Muscle layer of colon (tissue), 2 donors: ENCODE measurements at regions not wholly inside any gene's neighbourhood (a gene's known extent, or its start where the extent isn't known, plus 50 kb on each side); places are given as distances from the start of the nearest gene placed in this dataset.

Experiments used
- H3K27ac ChIP-seq: one replicate; pipeline ENCODE4 v1.7.0; 2013; ENCODE audit warnings: low read depth, mild to moderate bottlenecking, low read length, moderate library complexity
- H3K27me3 ChIP-seq, 2 donors: one replicate each; pipeline ENCODE4 v1.7.0; 2013; ENCODE audit warnings: low read length in 2 of 2, mild to moderate bottlenecking in 2 of 2; ENCODE audit not compliant: insufficient read depth in 2 of 2, control insufficient read depth in 1 of 2
- H3K36me3 ChIP-seq: one replicate; pipeline ENCODE4 v1.7.0; 2013; ENCODE audit warnings: mild to moderate bottlenecking, low read length; ENCODE audit not compliant: insufficient read depth
- H3K4me1 ChIP-seq: one replicate; pipeline ENCODE4 v1.7.0; 2013; ENCODE audit warnings: mild to moderate bottlenecking, low read length; ENCODE audit not compliant: insufficient read depth
- H3K4me3 ChIP-seq, 2 donors: one replicate each; pipeline ENCODE4 v1.7.0; 2013; ENCODE audit warnings: low read length in 2 of 2, low read depth in 1 of 2, mild to moderate bottlenecking in 1 of 2, moderate library complexity in 1 of 2
- H3K9ac ChIP-seq: one replicate; pipeline ENCODE4 v1.7.0; 2013; ENCODE audit warnings: low read length
- H3K9me3 ChIP-seq: one replicate; pipeline ENCODE4 v1.7.0; 2013; ENCODE audit warnings: mild to moderate bottlenecking, low read length
- donor health status: abdominal sarcoma.
- donor health status: Adenocarcinoma of cecum.

GRCh38 chr6:44697327-44697726 is 309.8 kb downstream of the CDC5L start:
- Histone ChIP-seq H3K4me3 (no peak overlapping the region), H3K4me1 (peaks cover 12% of the 10 kb centered on the region), H3K9ac (no peak overlapping the region), H3K27ac (no peak overlapping the region), H3K9me3 (no peaks in the 10 kb centered on the region), H3K27me3 (no peaks in the 10 kb centered on the region), H3K36me3 (no peaks in the 10 kb centered on the region)

DNA sequence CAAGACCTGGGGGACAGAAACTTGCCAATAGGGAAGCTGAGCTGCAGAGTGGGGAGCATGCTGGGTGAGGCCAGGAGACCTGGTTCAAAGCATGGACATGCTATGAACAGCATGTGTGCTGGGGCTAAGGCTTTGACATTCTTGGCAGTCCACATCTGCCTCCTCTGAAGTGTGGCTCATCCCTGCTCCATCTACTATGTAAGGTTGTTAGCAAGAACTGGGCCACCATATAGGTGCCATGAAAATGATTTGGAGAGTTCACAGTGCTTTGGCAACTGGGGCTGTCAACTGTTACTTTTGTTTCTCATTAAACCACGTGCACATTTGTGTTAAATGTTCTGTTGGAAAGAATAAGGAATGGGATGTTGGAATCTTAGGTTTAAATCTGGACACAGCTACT is 311.1 kb downstream of the CDC5L start:
- H3K27me3 ChIP-seq = no peaks in the 10 kb centered on the region
- H3K4me3 ChIP-seq = no peak overlapping the region
- H3K36me3 ChIP-seq = no peaks in the 10 kb centered on the region
- no peak overlapping the region for H3K9ac ChIP-seq
- H3K9me3 ChIP-seq = no peaks in the 10 kb centered on the region
- H3K4me1 ChIP-seq = peaks cover 12% of the 10 kb centered on the region
- no peak overlapping the region for H3K27ac ChIP-seq

DNA sequence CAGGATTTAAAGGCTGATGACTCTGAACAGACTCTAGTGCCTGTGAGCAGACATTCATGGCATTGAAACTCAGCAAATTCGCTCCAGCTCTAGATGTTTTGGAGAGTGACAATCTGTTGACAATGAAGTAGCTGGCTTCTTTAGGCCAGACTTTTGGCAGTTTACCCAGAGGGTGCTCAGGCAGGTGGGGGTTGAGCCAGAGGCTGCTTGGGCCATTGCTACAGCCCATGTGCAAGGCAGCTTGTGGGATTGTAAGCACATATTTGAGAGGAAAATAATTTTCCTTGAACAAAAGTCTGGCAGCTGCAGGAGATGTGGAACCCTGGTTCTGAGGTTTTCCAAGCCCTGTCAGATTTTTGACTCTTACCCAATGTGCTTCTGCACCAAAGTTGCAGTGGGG is 311.6 kb downstream of the CDC5L start:
- Histone ChIP-seq H3K27me3 (no peaks in the 10 kb centered on the region), H3K4me3 (no peak overlapping the region), H3K27ac (no peak overlapping the region), H3K36me3 (no peaks in the 10 kb centered on the region), H3K4me1 (peaks cover 12% of the 10 kb centered on the region), H3K9me3 (no peaks in the 10 kb centered on the region), H3K9ac (no peak overlapping the region)

DNA sequence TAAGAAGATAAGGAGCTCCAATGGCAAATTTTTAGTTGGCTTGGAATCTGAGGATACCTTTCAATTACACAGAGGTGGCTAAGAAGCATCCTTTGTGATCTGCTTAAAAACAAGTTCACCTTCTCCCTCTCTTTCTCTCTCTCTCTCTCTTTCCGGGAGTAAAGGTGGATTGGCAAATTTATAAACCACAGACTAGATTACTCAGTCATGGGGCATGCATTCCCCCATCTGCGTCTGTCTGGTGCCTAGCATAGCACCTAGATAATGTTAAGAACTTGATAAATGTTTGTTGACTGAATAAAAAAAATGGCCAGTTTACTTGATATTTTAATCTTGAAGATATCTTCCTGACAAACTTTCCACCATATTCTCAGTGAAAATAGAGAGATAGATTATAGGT is 312.3 kb downstream of the CDC5L start:
- H3K36me3 ChIP-seq = no peaks in the 10 kb centered on the region
- H3K27me3 ChIP-seq = no peaks in the 10 kb centered on the region
- peaks cover 12% of the 10 kb centered on the region for H3K4me1 ChIP-seq
- no peak overlapping the region for H3K9ac ChIP-seq
- no peaks in the 10 kb centered on the region for H3K9me3 ChIP-seq
- H3K4me3 ChIP-seq = no peak overlapping the region
- no peak overlapping the region for H3K27ac ChIP-seq

- no peak overlapping the region for H3K4me3 ChIP-seq
- H3K27ac ChIP-seq = no peak overlapping the region
- H3K9me3 ChIP-seq = no peaks in the 10 kb centered on the region
- no peak overlapping the region for H3K9ac ChIP-seq
- no peaks in the 10 kb centered on the region for H3K36me3 ChIP-seq
- H3K27me3 ChIP-seq = no peaks in the 10 kb centered on the region
- H3K4me1 ChIP-seq = peaks cover 12% of the 10 kb centered on the region
These were observed 312.9 kb downstream of the CDC5L start for GRCh38 chr6:44700422-44700821.

GRCh38 chr6:44701038-44701636 is 313.6 kb downstream of the CDC5L start:
- no peaks in the 10 kb centered on the region for H3K36me3 ChIP-seq
- peaks cover 12% of the 10 kb centered on the region for H3K4me1 ChIP-seq
- no peaks in the 10 kb centered on the region for H3K27me3 ChIP-seq

DNA sequence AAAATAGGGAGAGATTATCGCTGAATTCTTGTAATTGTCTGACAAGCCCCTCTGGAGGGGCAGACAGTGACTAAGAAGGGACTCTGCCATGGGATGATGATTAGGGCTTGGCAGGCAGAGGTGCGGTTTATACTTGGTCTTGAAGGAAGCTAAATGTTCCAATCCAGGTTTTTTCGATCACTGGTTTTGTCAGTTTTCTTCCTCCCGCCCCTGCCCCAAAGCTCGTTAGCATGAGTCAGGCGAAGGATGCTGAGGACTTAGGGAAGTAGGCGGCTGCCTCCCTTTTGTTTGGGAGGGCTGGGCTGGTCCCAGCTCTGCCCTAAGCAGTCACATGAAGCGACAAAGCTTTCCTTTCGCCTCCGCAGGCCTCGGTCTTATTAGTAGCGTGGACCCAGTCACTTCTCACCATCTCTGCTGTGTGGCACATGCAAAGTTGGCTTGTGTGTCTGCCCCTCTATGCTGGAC is 314.2 kb downstream of the CDC5L start:
- Histone ChIP-seq H3K9me3 (no peaks in the 10 kb centered on the region), H3K9ac (no peak overlapping the region), H3K27me3 (no peaks in the 10 kb centered on the region), H3K27ac (no peak overlapping the region), H3K36me3 (no peaks in the 10 kb centered on the region), H3K4me1 (peaks cover 12% of the 10 kb centered on the region), H3K4me3 (no peak overlapping the region)

More at GRCh38 chr6:44701038-44701636, 313.6 kb downstream of the CDC5L start:
- Histone ChIP-seq H3K27ac (no peak overlapping the region), H3K9ac (no peak overlapping the region), H3K9me3 (no peaks in the 10 kb centered on the region), H3K4me3 (no peak overlapping the region)

GRCh38 chr6:44702292-44702691 is 314.8 kb downstream of the CDC5L start:
- Histone ChIP-seq H3K9me3 (no peaks in the 10 kb centered on the region), H3K4me1 (peaks cover 12% of the 10 kb centered on the region), H3K4me3 (no peak overlapping the region), H3K27ac (no peak overlapping the region), H3K9ac (no peak overlapping the region), H3K36me3 (no peaks in the 10 kb centered on the region), H3K27me3 (no peaks in the 10 kb centered on the region)

DNA sequence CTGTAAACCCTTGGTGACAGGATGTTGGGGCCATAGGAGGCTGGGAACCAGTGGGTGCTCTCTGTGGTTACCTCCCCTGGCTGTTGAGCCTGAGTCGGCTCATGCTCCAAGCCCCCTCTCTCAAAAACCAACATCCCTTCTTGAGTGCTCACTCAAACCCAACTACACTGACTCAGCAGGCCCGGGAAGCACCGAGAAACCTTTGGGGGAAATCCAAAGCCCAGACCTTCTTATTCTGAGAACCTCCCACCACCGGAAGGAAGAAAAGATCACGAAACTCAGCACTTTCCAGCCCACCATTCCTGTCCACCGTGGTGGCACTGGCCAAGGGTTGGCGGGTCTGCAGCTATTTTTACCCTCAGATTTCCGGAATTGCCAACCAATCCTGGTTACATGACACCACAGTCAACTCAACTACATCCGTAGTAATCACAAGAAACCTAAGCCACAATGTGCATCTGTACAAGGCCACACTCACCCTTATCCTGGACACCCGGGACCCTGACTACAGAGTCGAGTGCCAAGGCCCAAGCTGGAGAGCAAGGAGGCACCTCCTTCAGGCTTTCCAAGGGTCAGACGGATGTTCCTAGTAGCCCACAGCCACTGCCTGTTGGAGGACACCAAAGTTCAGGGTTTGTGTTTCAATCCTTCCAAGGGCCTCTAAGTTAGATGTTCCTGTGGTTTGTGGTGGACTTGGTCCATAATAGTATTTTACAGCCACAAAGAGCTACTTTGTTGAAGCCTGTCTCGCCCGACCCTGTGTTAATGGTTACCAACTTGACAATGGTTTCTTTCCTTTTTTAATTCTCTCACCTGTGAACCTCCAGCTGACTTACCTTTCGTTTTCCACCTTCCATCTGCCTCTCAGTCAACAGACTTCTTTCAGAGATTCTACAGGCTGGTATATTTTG is 317.0 kb downstream of the CDC5L start:
- Histone ChIP-seq H3K4me3 (no peak overlapping the region), H3K27me3 (no peaks in the 10 kb centered on the region), H3K27ac (no peak overlapping the region), H3K4me1 (peaks cover under 1% of the 10 kb centered on the region), H3K9ac (no peak overlapping the region), H3K9me3 (no peaks in the 10 kb centered on the region), H3K36me3 (no peaks in the 10 kb centered on the region)

- Histone ChIP-seq H3K4me3 (no peak overlapping the region), H3K36me3 (no peaks in the 10 kb centered on the region), H3K9ac (no peak overlapping the region), H3K27me3 (no peaks in the 10 kb centered on the region), H3K9me3 (no peaks in the 10 kb centered on the region), H3K27ac (no peak overlapping the region), H3K4me1 (no peaks in the 10 kb centered on the region)
These were observed 318.1 kb downstream of the CDC5L start for GRCh38 chr6:44705596-44705995.

DNA sequence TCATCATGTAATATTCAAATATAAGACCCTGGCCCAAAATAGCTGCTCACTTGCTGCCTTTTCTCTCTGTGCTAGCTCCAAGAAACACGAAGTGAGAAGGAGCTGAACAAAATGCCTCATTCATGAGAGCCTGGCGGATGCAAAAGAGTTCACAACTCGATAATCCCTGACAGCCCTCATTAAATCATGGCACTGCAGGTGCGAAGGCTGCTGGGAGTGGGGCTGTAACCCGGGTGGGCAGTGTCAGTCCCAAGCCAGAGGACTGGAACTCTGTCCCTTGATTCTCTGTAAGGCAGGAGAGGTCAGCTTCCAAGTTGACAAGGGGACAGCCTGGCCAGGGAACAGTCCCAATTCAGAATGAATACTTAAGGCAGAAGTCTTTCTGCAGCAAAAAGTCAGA is 318.5 kb downstream of the CDC5L start:
- H3K4me1 ChIP-seq = no peaks in the 10 kb centered on the region
- no peaks in the 10 kb centered on the region for H3K27me3 ChIP-seq
- no peak overlapping the region for H3K9ac ChIP-seq
- no peak overlapping the region for H3K4me3 ChIP-seq
- H3K9me3 ChIP-seq = no peaks in the 10 kb centered on the region
- no peak overlapping the region for H3K27ac ChIP-seq
- no peaks in the 10 kb centered on the region for H3K36me3 ChIP-seq
